Stomach (tissue), 8 donors: ENCODE measurements at regions not wholly inside any gene's neighbourhood (a gene's known extent, or its start where the extent isn't known, plus 50 kb on each side); places are given as distances from the start of the nearest gene placed in this dataset.
A peak's percentile ranks its signal among the peaks of the same experiment; 100 is the strongest.

Experiments used
- DNase-seq, 2 donors: peaks; one replicate each; pipeline versions ENCODE4 v3.0.0 to v3.0.0-alpha.2; 2013 to 2019
- H3K27ac ChIP-seq, 5 donors: fragments of 200-600 bp in 4 of 5; sonication (generic) in 4 of 5; one replicate each; pipeline ENCODE4 v1.5.1; 2013 to 2019; ENCODE audit warnings: mild to moderate bottlenecking in 1 of 5, moderate library complexity in 1 of 5
- H3K27me3 ChIP-seq, 3 donors: fragments of 200-600 bp; sonication (generic); one replicate each; pipeline ENCODE4 v1.5.1; 2017 to 2019; ENCODE audit warnings: mixed run types in 1 of 3
- H3K36me3 ChIP-seq, 4 donors: fragments of 200-600 bp; sonication (generic); 1 replicate in 3 of 4; 2 replicates in 1 of 4; pipeline ENCODE4 v1.5.1; 2016 to 2019
- H3K4me1 ChIP-seq, 4 donors: fragments of 200-600 bp; sonication (generic); one replicate each; pipeline ENCODE4 v1.5.1; 2016 to 2019
- H3K4me3 ChIP-seq, 4 donors: fragments of 200-600 bp; sonication (generic) in 3 of 4; one replicate each; pipeline ENCODE4 v1.5.1; 2016 to 2019; ENCODE audit warnings: mild to moderate bottlenecking in 1 of 4
- H3K9me3 ChIP-seq, 4 donors: fragments of 200-600 bp; sonication (generic); one replicate each; pipeline ENCODE4 v1.5.1; 2016 to 2019
- EP300 ChIP-seq: sonication (generic); formaldehyde crosslinking; IDR thresholded peaks from one replicate; pipeline ENCODE4 v1.6.1; 2017; ENCODE audit warnings: antibody characterized with exemption
- POLR2A ChIP-seq, 4 donors: fragments of 450-650 bp; IDR thresholded peaks; one replicate each; pipeline ENCODE4 v1.6.1; 2016; ENCODE audit warnings: antibody characterized with exemption in 4 of 4, control low read depth in 2 of 4, mild to moderate bottlenecking in 1 of 4, moderate library complexity in 1 of 4
- POLR2AphosphoS5 ChIP-seq, 3 donors: sonication (generic); formaldehyde crosslinking; IDR thresholded peaks; one replicate each; pipeline ENCODE4 v1.6.1; 2016; ENCODE audit warnings: antibody characterized with exemption in 3 of 3
- WGBS, 5 donors: extraction: QIAGEN DNeasy Blood & Tissue Kit in 3 of 5; methylation state at CpG; one replicate each; pipeline versions ENCODE4 v1.1.5 to v1.1.7; 2013 to 2018; 5-methylcytosine and 5-hydroxymethylcytosine counted together
- intact Hi-C: fragments of 100-400 bp; cut with DNase I; formaldehyde crosslinking; loops from one replicate; pipeline ENCODE4 v1.15.1; 2023; ENCODE audit warnings: low total_unique reads
- TF ChIP-seq, protein P1 (sequence below), 7 experiments: fragments of 450-650 bp in 4 of 7; fragments of 200-600 bp in 3 of 7; sonication (generic) in 3 of 7; IDR thresholded peaks; one replicate each; pipeline ENCODE4 v1.5.1; 2016 to 2019; ENCODE audit warnings: antibody characterized with exemption in 7 of 7, control low read depth in 2 of 7, mild to moderate bottlenecking in 1 of 7
- donor health status: healthy with polysubstance abuse.
- donor health status: Bipolar disorder and iron deficiency.
- donor health status: healthy.

DNA sequence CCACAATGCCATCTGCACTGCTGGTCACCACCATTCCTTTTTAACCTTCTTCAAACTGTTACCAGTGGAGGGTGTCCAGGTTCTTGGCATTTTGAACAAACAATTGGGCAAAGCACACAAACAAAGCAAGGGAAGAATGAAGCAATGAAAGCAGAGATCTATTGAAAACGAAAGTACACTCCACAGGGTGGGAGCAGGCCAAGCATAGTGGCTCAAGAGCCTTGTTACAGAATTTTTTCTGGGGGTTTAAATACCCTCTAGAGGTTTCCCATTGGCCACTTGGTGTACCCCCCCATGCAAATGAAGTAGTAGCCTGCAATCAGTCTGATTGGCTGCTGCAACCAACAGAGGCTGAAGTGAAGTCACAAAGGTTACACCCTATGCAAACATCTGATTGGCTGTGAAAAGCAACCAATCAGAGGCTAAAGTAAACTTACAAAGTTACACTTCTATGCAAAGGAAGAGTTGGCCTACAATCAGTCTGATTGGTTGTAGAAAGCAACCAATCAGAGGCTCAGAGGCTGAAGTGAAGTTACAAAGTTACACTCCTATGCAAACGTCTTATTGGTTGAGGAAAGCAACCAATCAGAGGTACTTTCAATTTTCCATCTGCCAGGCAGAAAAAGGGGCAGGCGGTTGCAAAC is 103.2 kb upstream of the WAC start:
- TF ChIP-seq POLR2AphosphoS5 (IDR thresholded peaks at IDR 0.05) = no peak
- no peak for TF ChIP-seq POLR2A (IDR thresholded peaks at IDR 0.05)
- TF ChIP-seq EP300 = no peak
- TF ChIP-seq, protein P1, sequence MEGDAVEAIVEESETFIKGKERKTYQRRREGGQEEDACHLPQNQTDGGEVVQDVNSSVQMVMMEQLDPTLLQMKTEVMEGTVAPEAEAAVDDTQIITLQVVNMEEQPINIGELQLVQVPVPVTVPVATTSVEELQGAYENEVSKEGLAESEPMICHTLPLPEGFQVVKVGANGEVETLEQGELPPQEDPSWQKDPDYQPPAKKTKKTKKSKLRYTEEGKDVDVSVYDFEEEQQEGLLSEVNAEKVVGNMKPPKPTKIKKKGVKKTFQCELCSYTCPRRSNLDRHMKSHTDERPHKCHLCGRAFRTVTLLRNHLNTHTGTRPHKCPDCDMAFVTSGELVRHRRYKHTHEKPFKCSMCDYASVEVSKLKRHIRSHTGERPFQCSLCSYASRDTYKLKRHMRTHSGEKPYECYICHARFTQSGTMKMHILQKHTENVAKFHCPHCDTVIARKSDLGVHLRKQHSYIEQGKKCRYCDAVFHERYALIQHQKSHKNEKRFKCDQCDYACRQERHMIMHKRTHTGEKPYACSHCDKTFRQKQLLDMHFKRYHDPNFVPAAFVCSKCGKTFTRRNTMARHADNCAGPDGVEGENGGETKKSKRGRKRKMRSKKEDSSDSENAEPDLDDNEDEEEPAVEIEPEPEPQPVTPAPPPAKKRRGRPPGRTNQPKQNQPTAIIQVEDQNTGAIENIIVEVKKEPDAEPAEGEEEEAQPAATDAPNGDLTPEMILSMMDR (IDR thresholded peaks at IDR 0.05) = no peak
- no peak overlapping the region for H3K4me3 ChIP-seq
- WGBS, 5 donors = 81 to 89% (median 86%) methylated on average over 3 of the region's 3 CpGs
- no peak for DNase-seq
- no peaks in the 10 kb centered on the region for H3K9me3 ChIP-seq
- no peaks in the 10 kb centered on the region for H3K36me3 ChIP-seq
- peaks cover 0 to 12% (median 3%) of the 10 kb centered on the region in 4 donors for H3K4me1 ChIP-seq
- H3K27me3 ChIP-seq = no peaks in the 10 kb centered on the region
- intact Hi-C loops = no loop called here
- no peak overlapping the region for H3K27ac ChIP-seq

DNA sequence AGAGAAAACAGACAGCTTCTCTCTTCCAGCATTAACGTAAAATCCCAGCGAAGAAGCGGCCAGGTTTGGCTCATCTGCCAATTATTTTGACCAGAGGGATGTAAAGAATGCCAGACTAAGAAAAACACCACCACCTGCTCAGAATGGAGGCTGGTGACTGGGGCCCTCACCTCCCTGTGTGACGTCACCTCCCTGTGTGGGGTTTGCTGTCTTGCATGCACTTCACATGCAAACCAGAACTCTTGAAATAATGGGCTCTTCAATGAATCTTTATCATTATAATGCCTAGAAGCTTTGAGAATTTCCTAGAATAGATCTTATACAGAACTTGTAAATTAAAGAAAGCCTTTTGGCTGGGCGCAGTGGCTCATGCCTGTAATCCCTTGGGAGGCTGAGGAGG is 101.8 kb upstream of the WAC start:
- Histone ChIP-seq H3K9me3 (no peaks in the 10 kb centered on the region), H3K27me3 (no peaks in the 10 kb centered on the region), H3K4me1 (peaks cover 0 to 7% (median 3%) of the 10 kb centered on the region in 4 donors), H3K36me3 (no peaks in the 10 kb centered on the region), H3K27ac (no peak overlapping the region), H3K4me3 (no peak overlapping the region)
- DNase-seq = no peak
- TF ChIP-seq POLR2AphosphoS5 (IDR thresholded peaks at IDR 0.05) (no peak), POLR2A (IDR thresholded peaks at IDR 0.05) (no peak), EP300 (no peak)
- TF ChIP-seq, protein P1 (IDR thresholded peaks at IDR 0.05) = no peak
- 76 to 82% (median 79%) methylated on average over 5 of the region's 5 CpGs for WGBS, 5 donors
- intact Hi-C loops = no loop called here

DNA sequence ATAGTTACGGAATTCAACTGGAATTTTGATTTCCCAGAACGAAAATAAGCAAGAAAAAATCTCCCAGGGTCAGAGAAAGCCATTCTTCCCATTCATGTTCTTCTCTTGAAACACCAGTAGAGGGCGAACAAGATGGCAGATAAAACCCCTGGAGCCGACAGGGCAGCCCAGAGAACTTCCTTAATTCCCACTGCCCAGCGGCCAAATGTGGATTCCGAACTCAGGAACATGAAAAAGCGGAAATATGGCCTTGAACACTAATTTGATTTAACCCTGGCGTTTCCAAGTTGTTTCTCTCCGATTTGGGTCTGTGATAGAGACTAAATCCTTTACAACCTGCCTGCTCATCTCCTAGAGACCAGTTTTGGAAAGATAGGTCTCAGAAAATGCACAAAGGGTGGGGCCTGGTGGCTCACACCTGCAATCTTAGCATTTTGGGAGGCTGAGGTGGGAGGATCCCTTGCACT is 100.7 kb upstream of the WAC start:
- peaks cover 0 to 2% (median 0%) of the 10 kb centered on the region in 3 donors for H3K27me3 ChIP-seq
- H3K27ac ChIP-seq = no peak overlapping the region
- TF ChIP-seq POLR2AphosphoS5 (IDR thresholded peaks at IDR 0.05) = peak in 1 of 3 donors; percentile 33
- TF ChIP-seq, protein P1 (IDR thresholded peaks at IDR 0.05) = peak in 5 of 7 experiments; percentile 43 to 72 (median 65)
- no peak for TF ChIP-seq EP300
- no peak for TF ChIP-seq POLR2A (IDR thresholded peaks at IDR 0.05)
- intact Hi-C loops = no loop called here
- H3K36me3 ChIP-seq = no peaks in the 10 kb centered on the region
- H3K9me3 ChIP-seq = no peaks in the 10 kb centered on the region
- H3K4me1 ChIP-seq = peaks cover 0 to 7% (median 3%) of the 10 kb centered on the region in 4 donors
- 0 to 2% (median 1%) methylated on average over 9 of the region's 9 CpGs for WGBS, 5 donors
- H3K4me3 ChIP-seq = no peak overlapping the region
- DNase-seq = peak; percentile 58 to 87

DNA sequence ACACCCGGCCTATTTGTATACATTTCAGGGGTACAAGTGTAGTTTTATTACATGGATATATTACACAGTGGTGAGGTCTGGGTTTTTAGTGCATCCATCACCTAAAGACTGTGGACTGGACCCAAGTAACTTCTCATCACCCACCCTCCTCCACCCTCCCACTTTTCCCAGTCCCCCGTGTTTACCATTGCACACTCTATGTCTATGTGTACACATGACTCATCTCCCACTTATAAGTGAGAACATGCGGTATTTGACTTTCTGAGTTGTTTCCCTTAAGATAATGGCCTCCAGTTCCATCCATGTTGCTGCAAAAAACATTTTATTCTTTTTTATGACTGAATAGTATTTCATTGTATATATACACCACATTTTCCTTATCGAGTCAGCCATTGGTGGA is 98.9 kb upstream of the WAC start:
- DNase-seq = no peak
- H3K9me3 ChIP-seq = no peaks in the 10 kb centered on the region
- H3K27ac ChIP-seq = no peak overlapping the region
- H3K4me3 ChIP-seq = no peak overlapping the region
- intact Hi-C loops = no loop called here
- no peaks in the 10 kb centered on the region for H3K36me3 ChIP-seq
- TF ChIP-seq EP300 (no peak), POLR2AphosphoS5 (IDR thresholded peaks at IDR 0.05) (no peak), POLR2A (IDR thresholded peaks at IDR 0.05) (no peak)
- TF ChIP-seq, protein P1 (IDR thresholded peaks at IDR 0.05) = no peak
- WGBS, 5 donors = 60 to 81% (median 69%) methylated on average over 4 of the region's 4 CpGs
- H3K4me1 ChIP-seq = peaks cover 0 to 7% (median 3%) of the 10 kb centered on the region in 4 donors
- H3K27me3 ChIP-seq = peaks cover 0 to 6% (median 0%) of the 10 kb centered on the region in 3 donors
